ENCODE measurements at regions not wholly inside any gene's neighbourhood (a gene's known extent, or its start where the extent isn't known, plus 50 kb on each side); places are given as distances from the start of the nearest gene placed in this dataset.

DNA sequence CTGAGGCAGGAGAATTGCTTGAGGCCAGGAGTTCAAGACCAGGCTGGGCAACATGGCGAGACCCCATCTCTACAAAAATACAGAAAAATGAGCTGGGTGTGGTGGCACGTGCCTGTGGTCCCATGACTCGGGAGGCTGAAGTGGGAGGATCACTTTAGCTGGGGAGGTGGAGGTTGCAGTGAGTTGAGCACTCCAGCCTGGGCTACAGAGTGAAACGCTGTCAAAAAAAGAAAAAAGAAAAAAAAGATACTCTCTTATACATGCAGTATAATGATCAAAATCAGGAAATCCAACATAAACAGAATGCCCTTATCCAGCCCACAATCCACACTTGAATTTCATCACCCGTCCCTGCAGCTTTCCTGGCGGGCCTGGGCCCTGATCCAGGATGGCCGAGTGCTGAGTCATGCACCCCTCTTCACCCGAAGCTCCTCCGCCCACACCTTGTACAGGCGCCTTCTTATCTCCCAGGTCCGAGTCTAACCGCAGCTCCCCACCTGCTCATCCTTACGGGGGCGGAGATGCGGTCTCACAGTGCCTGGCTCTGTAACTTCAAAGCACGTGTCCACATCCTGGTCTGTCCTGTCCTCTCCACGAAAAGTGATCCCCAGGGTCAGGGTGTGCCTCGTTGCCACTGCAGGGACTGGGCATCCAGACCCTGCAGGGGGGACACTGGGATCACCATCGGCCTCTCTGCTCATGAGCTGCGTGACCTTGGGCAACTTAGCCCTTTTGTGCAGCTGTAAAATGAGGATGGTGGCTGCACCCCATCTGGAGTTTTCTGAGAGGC is 120.2 kb upstream of the SLC45A1 start:
- TF ChIP-seq, protein P1, sequence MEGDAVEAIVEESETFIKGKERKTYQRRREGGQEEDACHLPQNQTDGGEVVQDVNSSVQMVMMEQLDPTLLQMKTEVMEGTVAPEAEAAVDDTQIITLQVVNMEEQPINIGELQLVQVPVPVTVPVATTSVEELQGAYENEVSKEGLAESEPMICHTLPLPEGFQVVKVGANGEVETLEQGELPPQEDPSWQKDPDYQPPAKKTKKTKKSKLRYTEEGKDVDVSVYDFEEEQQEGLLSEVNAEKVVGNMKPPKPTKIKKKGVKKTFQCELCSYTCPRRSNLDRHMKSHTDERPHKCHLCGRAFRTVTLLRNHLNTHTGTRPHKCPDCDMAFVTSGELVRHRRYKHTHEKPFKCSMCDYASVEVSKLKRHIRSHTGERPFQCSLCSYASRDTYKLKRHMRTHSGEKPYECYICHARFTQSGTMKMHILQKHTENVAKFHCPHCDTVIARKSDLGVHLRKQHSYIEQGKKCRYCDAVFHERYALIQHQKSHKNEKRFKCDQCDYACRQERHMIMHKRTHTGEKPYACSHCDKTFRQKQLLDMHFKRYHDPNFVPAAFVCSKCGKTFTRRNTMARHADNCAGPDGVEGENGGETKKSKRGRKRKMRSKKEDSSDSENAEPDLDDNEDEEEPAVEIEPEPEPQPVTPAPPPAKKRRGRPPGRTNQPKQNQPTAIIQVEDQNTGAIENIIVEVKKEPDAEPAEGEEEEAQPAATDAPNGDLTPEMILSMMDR (conservative IDR thresholded peaks at IDR 0.05; ENCODE audit: low read length): no peak
- no peak for TF ChIP-seq EZH2phosphoT487 (IDR thresholded peaks at IDR 0.05; ENCODE audit: borderline replicate concordance)

Measured in Loucy (cell line).